ENCODE measurements at regions not wholly inside any gene's neighbourhood (a gene's known extent, or its start where the extent isn't known, plus 50 kb on each side); places are given as distances from the start of the nearest gene placed in this dataset.

DNA sequence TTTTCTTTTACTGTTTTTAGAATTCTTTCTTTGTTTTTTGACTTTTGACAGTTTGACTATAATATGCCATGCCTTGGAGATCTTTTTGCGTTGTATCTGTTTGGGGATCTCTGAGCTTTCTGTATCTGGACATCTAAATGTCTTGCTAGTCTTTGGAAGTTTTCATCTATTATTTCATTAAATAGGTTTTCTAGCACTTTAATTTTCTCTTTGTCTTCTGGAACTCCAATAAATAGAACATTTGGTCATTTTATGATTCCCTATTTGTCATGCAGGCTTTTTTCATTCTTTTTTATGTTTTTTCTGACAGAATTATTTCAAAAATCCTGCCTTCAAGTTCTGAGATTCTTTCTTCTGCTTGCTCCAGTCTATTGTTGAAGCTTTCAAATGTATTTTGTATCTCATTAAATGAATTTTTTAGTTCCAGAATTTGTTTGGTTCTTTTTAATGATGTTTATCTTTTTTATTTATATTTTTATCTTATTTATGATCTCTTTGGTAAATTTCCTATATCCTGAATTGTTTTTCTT is 201.4 kb downstream of the CHD9NB start:
- TF ChIP-seq, protein P1, sequence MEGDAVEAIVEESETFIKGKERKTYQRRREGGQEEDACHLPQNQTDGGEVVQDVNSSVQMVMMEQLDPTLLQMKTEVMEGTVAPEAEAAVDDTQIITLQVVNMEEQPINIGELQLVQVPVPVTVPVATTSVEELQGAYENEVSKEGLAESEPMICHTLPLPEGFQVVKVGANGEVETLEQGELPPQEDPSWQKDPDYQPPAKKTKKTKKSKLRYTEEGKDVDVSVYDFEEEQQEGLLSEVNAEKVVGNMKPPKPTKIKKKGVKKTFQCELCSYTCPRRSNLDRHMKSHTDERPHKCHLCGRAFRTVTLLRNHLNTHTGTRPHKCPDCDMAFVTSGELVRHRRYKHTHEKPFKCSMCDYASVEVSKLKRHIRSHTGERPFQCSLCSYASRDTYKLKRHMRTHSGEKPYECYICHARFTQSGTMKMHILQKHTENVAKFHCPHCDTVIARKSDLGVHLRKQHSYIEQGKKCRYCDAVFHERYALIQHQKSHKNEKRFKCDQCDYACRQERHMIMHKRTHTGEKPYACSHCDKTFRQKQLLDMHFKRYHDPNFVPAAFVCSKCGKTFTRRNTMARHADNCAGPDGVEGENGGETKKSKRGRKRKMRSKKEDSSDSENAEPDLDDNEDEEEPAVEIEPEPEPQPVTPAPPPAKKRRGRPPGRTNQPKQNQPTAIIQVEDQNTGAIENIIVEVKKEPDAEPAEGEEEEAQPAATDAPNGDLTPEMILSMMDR (conservative IDR thresholded peaks at IDR 0.05; ENCODE audit: low read depth, low read length) = no peak
- no peak for TF ChIP-seq EZH2 (IDR thresholded peaks at IDR 0.05; ENCODE audit: low read length, unreplicated experiment)

Measured in PC-3 (cell line).